IPS-15b (cell line): ENCODE measurements at regions not wholly inside any gene's neighbourhood (a gene's known extent, or its start where the extent isn't known, plus 50 kb on each side); places are given as distances from the start of the nearest gene placed in this dataset.

Source experiments
- H3K27me3 ChIP-seq: one replicate; pipeline ENCODE4 v1.6.1; 2013; ENCODE audit warnings: low read length; ENCODE audit not compliant: control insufficient read depth, insufficient read depth
- H3K36me3 ChIP-seq: one replicate; pipeline ENCODE4 v1.6.1; 2013; ENCODE audit warnings: low read length; ENCODE audit not compliant: control insufficient read depth, insufficient read depth
- H3K4me1 ChIP-seq: one replicate; pipeline ENCODE4 v1.6.1; 2013; ENCODE audit warnings: mild to moderate bottlenecking, low read length; ENCODE audit not compliant: control insufficient read depth, insufficient read depth
- H3K4me3 ChIP-seq: one replicate; pipeline ENCODE4 v1.5.1; 2013; ENCODE audit warnings: low read depth, low read length
- H3K9ac ChIP-seq: one replicate; pipeline ENCODE4 v1.6.1; 2013; ENCODE audit warnings: low read depth, mild to moderate bottlenecking, low read length
- H3K9me3 ChIP-seq: one replicate; pipeline ENCODE4 v1.6.1; 2013; ENCODE audit warnings: mild to moderate bottlenecking, low read length; ENCODE audit not compliant: control insufficient read depth, insufficient read depth

DNA sequence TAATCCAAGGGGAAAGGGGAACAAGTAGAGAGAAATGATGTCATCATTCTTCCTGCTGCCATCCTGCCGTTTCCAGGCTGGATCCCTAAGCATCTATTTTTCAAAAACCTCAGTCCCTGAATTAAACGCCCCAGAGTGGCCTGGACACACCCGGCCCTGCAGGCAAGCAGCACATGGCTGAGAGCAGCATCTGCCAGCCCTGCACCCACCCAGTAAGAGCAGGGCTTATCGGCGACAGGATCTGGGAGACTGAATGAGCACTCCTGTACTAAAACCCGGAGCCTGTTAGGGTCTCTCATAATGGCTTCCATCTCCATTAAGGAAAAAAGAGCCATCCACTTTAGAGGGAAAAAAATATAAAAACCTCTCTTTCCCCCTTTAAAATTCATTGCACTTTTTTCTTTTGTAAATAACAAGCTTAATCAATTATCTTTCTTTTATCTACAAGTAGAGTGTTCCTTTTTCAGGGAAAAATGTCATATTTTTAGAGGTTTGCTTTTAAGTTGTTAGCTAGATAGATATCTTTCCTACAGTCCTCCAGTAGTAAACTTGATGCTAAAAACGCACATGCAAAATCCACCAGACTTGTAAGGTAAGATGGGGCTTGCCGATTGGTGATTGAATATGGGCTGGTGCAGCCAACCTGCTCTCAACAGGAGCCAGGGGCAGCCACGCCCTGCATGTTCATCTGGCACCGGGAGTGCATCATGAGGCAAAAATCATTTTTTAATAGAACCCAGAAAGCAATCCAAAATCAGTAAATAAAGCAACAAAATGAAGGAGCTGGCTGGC is 457.8 kb downstream of the EIPR1 start:
- no peaks in the 10 kb centered on the region for H3K27me3 ChIP-seq
- H3K4me1 ChIP-seq = no peaks in the 10 kb centered on the region
- H3K36me3 ChIP-seq = no peaks in the 10 kb centered on the region
- no peaks in the 10 kb centered on the region for H3K9me3 ChIP-seq
- H3K9ac ChIP-seq = no peak overlapping the region
- no peak overlapping the region for H3K4me3 ChIP-seq

DNA sequence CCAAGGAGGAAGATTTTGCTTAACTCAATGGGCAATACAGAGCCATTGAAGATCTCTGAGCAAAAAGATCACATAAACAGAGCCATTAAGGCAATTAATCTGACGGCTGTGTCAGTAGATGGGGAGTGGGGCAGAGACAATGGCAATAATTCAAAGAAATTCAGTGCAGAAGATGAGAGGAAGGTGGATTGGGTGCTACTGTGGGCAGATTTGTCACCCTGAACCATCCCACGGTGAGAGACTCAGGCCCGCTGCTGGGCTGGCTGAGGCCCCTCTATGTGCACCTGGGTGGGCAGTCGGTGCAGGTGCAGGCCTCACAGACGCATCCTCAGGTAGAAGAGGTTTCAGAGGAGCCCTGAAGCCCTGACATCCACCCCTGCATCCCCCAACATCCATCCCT is 458.6 kb downstream of the EIPR1 start:
- H3K4me1 ChIP-seq = no peaks in the 10 kb centered on the region
- H3K9ac ChIP-seq = no peak overlapping the region
- H3K27me3 ChIP-seq = no peaks in the 10 kb centered on the region
- H3K36me3 ChIP-seq = no peaks in the 10 kb centered on the region
- no peaks in the 10 kb centered on the region for H3K9me3 ChIP-seq
- H3K4me3 ChIP-seq = no peak overlapping the region

DNA sequence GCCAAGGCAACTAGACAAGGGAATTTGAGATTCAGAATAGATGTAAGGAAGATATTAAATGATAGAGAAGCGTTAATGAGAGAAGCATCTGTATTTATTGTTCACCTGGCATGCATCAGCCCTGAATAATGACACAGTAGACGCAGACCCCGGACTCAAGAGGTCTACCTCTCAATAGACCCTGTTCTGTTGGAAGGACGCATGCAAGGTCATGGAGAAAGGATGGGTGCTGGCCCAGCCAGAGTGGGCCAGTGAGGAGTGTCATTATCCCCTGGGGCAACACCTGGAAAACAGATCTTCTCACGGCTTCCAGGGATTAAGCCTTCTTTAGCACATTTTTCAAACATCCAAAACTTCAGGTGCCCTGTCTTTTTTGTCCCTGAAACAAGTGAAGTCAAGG is 461.0 kb downstream of the EIPR1 start:
- Histone ChIP-seq H3K4me3 (no peak overlapping the region), H3K4me1 (no peaks in the 10 kb centered on the region), H3K9ac (no peak overlapping the region), H3K9me3 (no peaks in the 10 kb centered on the region), H3K36me3 (no peaks in the 10 kb centered on the region), H3K27me3 (no peaks in the 10 kb centered on the region)

DNA sequence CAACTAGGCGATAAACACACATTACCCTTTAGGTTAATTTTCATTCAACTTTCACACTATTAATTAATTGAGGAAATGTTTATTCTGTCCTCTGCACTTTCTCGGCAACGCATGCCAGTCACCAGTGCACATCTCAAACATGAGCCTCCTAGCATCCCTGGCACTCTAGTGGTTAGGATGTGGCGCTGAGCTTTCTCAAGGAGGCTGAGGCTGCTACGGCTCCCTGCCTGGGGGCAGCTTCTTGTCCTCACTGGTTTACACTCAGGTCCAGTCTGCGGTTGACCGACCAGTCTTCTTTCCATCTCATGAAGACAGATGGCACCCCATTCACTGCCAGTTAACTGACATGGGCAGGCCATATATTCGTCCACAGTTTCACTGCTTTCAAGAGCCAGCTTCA is 463.4 kb downstream of the EIPR1 start:
- Histone ChIP-seq H3K36me3 (no peaks in the 10 kb centered on the region), H3K4me3 (no peak overlapping the region), H3K27me3 (no peaks in the 10 kb centered on the region), H3K9ac (no peak overlapping the region), H3K9me3 (no peaks in the 10 kb centered on the region), H3K4me1 (no peaks in the 10 kb centered on the region)

DNA sequence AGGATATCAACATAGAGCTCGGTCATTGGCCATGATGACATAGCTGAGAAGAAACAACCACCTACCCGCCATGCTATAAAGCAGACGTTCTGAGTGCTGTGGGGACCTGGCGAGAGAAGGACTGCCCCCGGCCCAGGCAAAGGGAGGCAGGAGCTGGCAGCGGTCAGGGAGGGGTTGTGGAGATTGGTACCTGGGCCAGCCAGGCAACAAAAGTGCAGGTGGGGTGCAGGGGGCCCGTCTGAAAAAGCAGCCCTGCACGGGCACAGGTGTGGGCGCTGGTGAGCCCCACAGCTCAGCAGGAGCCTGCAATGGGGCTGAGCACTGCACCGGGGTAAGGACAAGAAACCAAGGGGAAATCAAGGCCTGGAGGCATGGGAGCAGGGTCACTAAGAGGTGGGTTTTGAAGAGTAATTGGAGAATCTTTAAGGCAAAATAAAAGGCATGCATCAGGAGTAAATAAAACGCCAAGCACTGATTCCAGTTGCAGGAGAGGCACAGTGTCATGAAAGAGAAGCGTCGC is 464.0 kb downstream of the EIPR1 start:
- no peak overlapping the region for H3K9ac ChIP-seq
- no peaks in the 10 kb centered on the region for H3K4me1 ChIP-seq
- no peak overlapping the region for H3K4me3 ChIP-seq
- no peaks in the 10 kb centered on the region for H3K36me3 ChIP-seq
- no peaks in the 10 kb centered on the region for H3K27me3 ChIP-seq
- H3K9me3 ChIP-seq = no peaks in the 10 kb centered on the region

DNA sequence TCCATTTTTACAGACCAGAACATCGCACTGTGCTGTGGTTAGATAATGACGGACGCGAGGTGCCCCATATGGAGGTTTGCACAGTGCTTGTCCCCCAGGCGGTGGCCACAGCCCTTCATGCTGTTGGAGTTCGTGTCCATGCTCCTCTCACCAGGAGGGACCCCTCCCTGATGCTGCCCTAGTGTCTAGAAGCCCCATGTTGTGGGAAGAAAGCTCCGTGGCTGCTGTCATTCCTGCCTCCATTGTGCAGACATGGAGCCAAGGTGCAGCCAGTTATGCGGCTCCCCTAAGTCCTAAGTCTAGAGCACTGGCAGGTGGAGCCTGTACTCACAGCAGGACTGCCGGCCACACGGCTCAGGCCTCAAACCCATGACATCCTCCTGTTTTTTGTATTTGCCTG is 464.9 kb downstream of the EIPR1 start:
- Histone ChIP-seq H3K36me3 (no peaks in the 10 kb centered on the region), H3K4me3 (no peak overlapping the region), H3K27me3 (no peaks in the 10 kb centered on the region), H3K9me3 (no peaks in the 10 kb centered on the region), H3K9ac (no peak overlapping the region), H3K4me1 (no peaks in the 10 kb centered on the region)

DNA sequence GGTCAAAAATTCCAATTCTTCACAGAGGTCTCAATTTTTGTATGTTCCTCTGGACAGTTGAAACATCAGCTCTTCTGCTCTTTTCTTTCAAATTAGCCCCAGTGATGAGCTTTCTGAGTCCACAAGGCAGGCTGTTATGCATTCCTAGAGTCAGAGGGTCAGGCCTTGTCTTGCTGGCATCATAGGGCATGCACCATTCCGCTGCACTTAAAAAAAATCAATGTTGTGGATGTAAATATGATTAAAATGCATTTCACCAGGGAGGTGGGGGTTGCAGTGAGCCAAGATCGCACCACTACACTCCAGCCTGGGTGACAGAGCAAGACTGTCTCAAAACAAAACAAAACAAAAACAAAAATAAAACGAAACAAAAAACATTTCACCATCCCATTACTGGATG is 465.3 kb downstream of the EIPR1 start:
- H3K4me1 ChIP-seq = no peaks in the 10 kb centered on the region
- H3K36me3 ChIP-seq = no peaks in the 10 kb centered on the region
- H3K9ac ChIP-seq = no peak overlapping the region
- H3K9me3 ChIP-seq = no peaks in the 10 kb centered on the region
- no peak overlapping the region for H3K4me3 ChIP-seq
- H3K27me3 ChIP-seq = no peaks in the 10 kb centered on the region

DNA sequence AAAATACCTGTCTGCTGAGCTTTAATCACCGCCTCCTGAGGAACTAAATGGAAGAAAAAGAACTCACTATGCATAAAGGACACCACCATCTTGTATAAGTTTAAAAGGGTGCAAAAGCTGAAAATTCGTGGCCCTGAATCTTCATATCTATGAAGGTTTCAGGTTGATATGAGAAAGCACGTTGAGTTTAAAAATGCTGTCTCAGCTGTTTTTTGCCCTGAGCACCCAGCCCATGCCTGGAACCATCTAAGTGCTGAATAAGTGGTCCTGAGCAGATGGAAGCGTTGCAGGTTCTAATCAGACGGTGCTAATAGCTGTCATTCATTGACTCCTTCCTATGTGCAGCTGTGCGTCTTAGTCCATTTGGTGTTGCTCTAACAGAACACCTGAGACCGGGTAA is 467.4 kb downstream of the EIPR1 start:
- H3K36me3 ChIP-seq = no peaks in the 10 kb centered on the region
- no peak overlapping the region for H3K9ac ChIP-seq
- no peaks in the 10 kb centered on the region for H3K27me3 ChIP-seq
- H3K9me3 ChIP-seq = no peaks in the 10 kb centered on the region
- no peak overlapping the region for H3K4me3 ChIP-seq
- H3K4me1 ChIP-seq = no peaks in the 10 kb centered on the region

DNA sequence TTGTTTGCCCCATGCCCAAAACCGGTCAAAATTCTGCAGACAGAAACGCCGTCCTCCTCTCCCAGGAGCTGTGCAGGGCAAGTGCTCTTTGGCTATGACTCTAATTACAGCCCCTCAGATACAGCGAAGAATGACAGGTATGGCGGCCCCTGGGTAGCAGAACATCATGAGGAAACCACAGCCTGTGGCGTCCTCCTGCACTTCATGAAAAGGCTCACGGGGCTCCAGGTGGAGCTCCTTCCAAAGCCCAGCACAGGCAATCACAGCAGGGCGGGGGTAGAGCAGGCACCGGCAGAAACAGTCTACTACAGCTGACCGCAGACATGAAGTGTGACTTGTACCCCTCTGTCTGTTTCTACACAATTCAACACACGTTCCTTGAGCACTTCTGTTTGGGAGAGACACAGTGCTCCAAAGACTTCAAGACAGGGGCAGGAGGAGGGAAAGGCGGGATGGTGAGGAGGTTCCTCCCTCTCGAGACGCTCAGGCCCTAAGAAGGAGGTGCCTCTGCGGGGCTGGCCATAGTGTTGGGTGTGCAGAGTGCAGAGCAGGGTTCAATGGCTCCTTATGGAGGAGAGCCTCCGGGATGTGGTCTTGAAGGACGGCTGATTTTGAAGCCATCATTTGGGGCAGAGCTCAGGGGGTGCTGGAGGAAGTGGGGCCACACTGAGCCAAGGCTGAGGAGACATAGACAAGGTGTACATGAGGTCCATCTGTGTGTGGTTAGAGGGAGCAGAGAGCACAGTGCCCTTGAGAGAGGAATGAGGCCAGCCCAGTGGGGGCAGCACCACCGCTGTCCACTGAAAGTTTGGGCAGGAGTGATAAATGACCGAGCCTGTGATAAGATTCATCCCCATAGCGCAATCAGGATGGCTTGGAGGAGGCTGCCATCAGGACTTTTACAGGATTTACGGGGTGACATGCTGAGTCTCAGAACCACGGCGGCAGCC is 468.3 kb downstream of the EIPR1 start:
- Histone ChIP-seq H3K9ac (no peak overlapping the region), H3K4me3 (no peak overlapping the region), H3K36me3 (no peaks in the 10 kb centered on the region), H3K4me1 (no peaks in the 10 kb centered on the region), H3K27me3 (no peaks in the 10 kb centered on the region), H3K9me3 (no peaks in the 10 kb centered on the region)

DNA sequence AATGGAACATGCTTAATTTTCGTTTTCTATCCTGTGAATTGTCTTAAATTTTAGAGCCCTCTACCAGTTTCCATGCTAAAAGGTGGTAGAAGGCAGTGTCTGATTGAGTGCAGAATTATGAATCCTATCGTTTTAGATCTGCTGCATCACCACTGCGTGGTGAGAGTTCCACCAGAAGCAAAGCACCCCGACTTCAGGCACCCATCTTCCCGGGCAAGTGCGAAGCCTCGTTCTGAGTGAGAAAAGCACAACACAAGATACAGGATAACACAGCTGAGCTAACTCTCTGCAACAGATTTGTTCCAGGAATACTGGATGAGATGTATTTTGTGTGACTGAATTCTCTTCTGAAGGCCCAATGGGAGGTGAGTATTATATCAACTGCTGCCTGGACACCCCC is 471.5 kb downstream of the EIPR1 start:
- no peaks in the 10 kb centered on the region for H3K4me1 ChIP-seq

DNA sequence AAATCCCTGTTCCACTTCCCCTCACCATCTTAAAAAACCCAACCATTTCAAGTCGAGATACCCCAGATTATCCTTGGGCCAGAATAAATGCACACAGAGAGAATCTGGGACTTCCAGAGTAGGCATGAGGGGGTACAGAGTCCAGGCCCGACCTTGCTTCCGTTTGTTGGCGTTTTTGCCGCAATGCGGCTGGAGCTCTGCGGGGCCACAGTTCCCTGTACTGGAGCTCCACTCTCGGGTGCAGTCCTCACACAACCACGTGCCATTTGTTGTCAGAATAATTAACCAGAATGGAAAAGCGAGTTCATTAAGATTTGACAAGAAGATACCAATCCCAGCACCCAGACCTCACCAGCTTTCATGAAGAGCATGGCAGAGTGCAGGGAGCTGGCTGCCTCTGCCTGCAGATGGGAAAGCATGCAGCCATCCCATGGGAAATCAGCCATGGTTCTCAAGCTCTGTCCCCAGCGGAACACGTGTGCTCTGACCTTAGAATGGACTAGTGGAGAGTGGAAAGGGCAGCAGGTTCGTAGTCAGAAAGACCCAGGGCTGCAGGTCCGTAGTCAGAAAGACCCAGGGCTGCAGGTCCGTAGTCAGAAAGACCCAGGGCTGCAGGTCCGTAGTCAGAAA is 472.8 kb downstream of the EIPR1 start:
- no peaks in the 10 kb centered on the region for H3K36me3 ChIP-seq
- no peak overlapping the region for H3K4me3 ChIP-seq
- H3K9me3 ChIP-seq = no peaks in the 10 kb centered on the region
- no peaks in the 10 kb centered on the region for H3K27me3 ChIP-seq
- no peak overlapping the region for H3K9ac ChIP-seq
- H3K4me1 ChIP-seq = no peaks in the 10 kb centered on the region

More for the DNA sequence above, 471.5 kb downstream of the EIPR1 start:
- H3K9me3 ChIP-seq = no peaks in the 10 kb centered on the region
- no peak overlapping the region for H3K4me3 ChIP-seq
- no peaks in the 10 kb centered on the region for H3K36me3 ChIP-seq
- H3K9ac ChIP-seq = no peak overlapping the region
- no peaks in the 10 kb centered on the region for H3K27me3 ChIP-seq
